Endothelial cell of umbilical vein (primary cell): ENCODE measurements at regions not wholly inside any gene's neighbourhood (a gene's known extent, or its start where the extent isn't known, plus 50 kb on each side); places are given as distances from the start of the nearest gene placed in this dataset.

Experiments
- EZH2 ChIP-seq: IDR thresholded peaks from 2 replicates; pipeline ENCODE4 v1.6.1; 2012; ENCODE audit warnings: borderline replicate concordance, low read depth, mild to moderate bottlenecking, moderate library complexity, low read length, inconsistent platforms; ENCODE audit not compliant: severe bottlenecking
- GATA2 ChIP-seq: IDR thresholded peaks from 2 replicates; pipeline ENCODE4 v1.7.0; 2011; ENCODE audit warnings: low read depth, mild to moderate bottlenecking, moderate library complexity, mixed read lengths, low read length; ENCODE audit not compliant: insufficient read length, insufficient read depth
- JUN ChIP-seq: IDR thresholded peaks from 2 replicates; pipeline ENCODE4 v1.6.1; 2011; ENCODE audit warnings: borderline replicate concordance, low read depth; ENCODE audit not compliant: insufficient read length, insufficient read depth
- POLR2A ChIP-seq: IDR thresholded peaks from 2 replicates; pipeline ENCODE4 v1.6.1; 2012; ENCODE audit warnings: low read depth, mild to moderate bottlenecking, control low read depth, low read length
- POLR2AphosphoS5 ChIP-seq: IDR thresholded peaks from 2 replicates; pipeline ENCODE4 v1.6.1; 2012; ENCODE audit warnings: low read depth, mild to moderate bottlenecking, control low read depth, low read length, moderate library complexity; ENCODE audit not compliant: insufficient read depth
- TF ChIP-seq, protein P1 (sequence below), 2 donors: IDR thresholded peaks; 1 replicate in 1 of 2; 2 replicates in 1 of 2; pipeline ENCODE4 v1.5.1; 2011; ENCODE audit warnings: low read length in 2 of 2, mild to moderate bottlenecking in 2 of 2, moderate library complexity in 2 of 2, control low read depth in 1 of 2, inconsistent platforms in 1 of 2, low read depth in 1 of 2; ENCODE audit not compliant: insufficient read depth in 1 of 2; ENCODE audit errors: extremely low read depth in 1 of 2

DNA sequence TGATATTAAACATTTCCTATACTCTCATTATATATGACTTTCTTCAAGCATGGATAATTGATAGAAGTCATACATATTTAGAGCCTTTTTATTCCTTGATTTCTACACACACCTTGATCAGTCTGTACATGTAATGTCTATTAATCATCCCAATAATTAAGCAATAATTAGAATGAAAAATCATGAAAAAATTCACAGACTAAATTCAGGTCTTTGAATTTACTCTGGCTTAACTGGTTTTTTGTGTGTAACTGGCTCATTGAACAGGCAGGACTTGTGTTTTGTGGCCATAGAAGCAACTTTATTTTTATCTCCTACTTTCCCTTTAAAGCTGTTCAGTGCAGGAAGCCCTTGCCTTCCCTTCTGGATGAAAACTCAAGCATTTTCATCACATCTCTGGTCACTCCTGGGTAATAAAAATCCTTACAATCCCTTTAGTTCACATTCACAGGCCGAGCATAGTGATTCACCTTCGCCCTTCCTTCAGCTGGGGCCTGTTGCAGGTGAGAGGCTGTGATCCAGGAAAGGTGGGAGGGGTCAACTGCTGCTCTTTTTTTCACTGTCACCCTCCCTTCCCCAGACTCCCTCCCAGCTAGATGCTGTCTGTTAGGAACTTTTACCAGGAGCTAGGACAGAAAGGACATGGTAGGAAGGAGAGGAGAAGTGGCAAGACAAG, 58.0 kb upstream of the ITSN2 start:
- TF ChIP-seq EZH2 (no peak), JUN (no peak), POLR2A (no peak), POLR2AphosphoS5 (no peak), GATA2 (no peak)
- TF ChIP-seq, protein P1, sequence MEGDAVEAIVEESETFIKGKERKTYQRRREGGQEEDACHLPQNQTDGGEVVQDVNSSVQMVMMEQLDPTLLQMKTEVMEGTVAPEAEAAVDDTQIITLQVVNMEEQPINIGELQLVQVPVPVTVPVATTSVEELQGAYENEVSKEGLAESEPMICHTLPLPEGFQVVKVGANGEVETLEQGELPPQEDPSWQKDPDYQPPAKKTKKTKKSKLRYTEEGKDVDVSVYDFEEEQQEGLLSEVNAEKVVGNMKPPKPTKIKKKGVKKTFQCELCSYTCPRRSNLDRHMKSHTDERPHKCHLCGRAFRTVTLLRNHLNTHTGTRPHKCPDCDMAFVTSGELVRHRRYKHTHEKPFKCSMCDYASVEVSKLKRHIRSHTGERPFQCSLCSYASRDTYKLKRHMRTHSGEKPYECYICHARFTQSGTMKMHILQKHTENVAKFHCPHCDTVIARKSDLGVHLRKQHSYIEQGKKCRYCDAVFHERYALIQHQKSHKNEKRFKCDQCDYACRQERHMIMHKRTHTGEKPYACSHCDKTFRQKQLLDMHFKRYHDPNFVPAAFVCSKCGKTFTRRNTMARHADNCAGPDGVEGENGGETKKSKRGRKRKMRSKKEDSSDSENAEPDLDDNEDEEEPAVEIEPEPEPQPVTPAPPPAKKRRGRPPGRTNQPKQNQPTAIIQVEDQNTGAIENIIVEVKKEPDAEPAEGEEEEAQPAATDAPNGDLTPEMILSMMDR (IDR thresholded peaks at IDR 0.05; ENCODE audit: extremely low read depth in 1 of 2, insufficient read depth in 1 of 2, low read depth in 1 of 2, low read length in 2 of 2), result no peak
